Erythroblast (primary cell): ENCODE measurements at regions not wholly inside any gene's neighbourhood (a gene's known extent, or its start where the extent isn't known, plus 50 kb on each side); places are given as distances from the start of the nearest gene placed in this dataset.

Experiments used
- DNase-seq, 2 experiments: peaks; one replicate each; lab custom pipeline; 2025; lab: John Stamatoyannopoulos, UW
- GATA1 ChIP-seq: IDR thresholded peaks from 2 replicates; pipeline ENCODE4 v1.6.1; 2011; ENCODE audit warnings: low read depth, mild to moderate bottlenecking, control low read depth, low read length, moderate library complexity
- POLR2A ChIP-seq: IDR thresholded peaks from 2 replicates; pipeline ENCODE4 v1.6.1; 2011; ENCODE audit warnings: mild to moderate bottlenecking, low read length

- no peak for TF ChIP-seq POLR2A
- TF ChIP-seq GATA1: no peak
- no peak for DNase-seq
Measured at GRCh38 chr22:48247829-48248228, 1485.4 kb downstream of the TBC1D22A start.

GRCh38 chr22:48245196-48245485 is 1482.7 kb downstream of the TBC1D22A start:
- no peak for DNase-seq
- TF ChIP-seq POLR2A (no peak), GATA1 (no peak)

GRCh38 chr22:48244388-48245195 is 1482.1 kb downstream of the TBC1D22A start:
- DNase-seq: no peak
- TF ChIP-seq GATA1 (no peak), POLR2A (no peak)

GRCh38 chr22:48242461-48242864 is 1480.0 kb downstream of the TBC1D22A start:
- DNase-seq: no peak
- TF ChIP-seq GATA1 (no peak), POLR2A (no peak)

- DNase-seq: no peak
- no peak for TF ChIP-seq GATA1
- no peak for TF ChIP-seq POLR2A
Measured at GRCh38 chr22:48241658-48242057, 1479.2 kb downstream of the TBC1D22A start.

GRCh38 chr22:48240935-48241230 is 1478.4 kb downstream of the TBC1D22A start:
- TF ChIP-seq GATA1: no peak
- no peak for TF ChIP-seq POLR2A
- no peak for DNase-seq

- no peak for DNase-seq
- no peak for TF ChIP-seq GATA1
- TF ChIP-seq POLR2A: no peak
Measured at GRCh38 chr22:48240148-48240934, 1477.9 kb downstream of the TBC1D22A start.

GRCh38 chr22:48239461-48240147 is 1477.2 kb downstream of the TBC1D22A start:
- no peak for DNase-seq
- TF ChIP-seq POLR2A: no peak
- TF ChIP-seq GATA1: no peak

GRCh38 chr22:48238966-48239365 is 1476.5 kb downstream of the TBC1D22A start:
- DNase-seq: no peak
- TF ChIP-seq POLR2A (no peak), GATA1 (no peak)

- no peak for TF ChIP-seq GATA1
- no peak for DNase-seq
Measured at GRCh38 chr22:48238284-48238915, 1476.0 kb downstream of the TBC1D22A start.

- no peak for DNase-seq
- TF ChIP-seq POLR2A (no peak), GATA1 (no peak)
Measured at GRCh38 chr22:48237466-48238283, 1475.2 kb downstream of the TBC1D22A start.

- no peak for DNase-seq
- no peak for TF ChIP-seq GATA1
- TF ChIP-seq POLR2A: no peak
Measured at GRCh38 chr22:48236261-48236660, 1473.8 kb downstream of the TBC1D22A start.

GRCh38 chr22:48235744-48236143 is 1473.3 kb downstream of the TBC1D22A start:
- no peak for TF ChIP-seq POLR2A
- no peak for TF ChIP-seq GATA1
- DNase-seq: no peak

- no peak for TF ChIP-seq GATA1
- no peak for TF ChIP-seq POLR2A
- no peak for DNase-seq
Measured at GRCh38 chr22:48234011-48234410, 1471.6 kb downstream of the TBC1D22A start.
